Keratinocyte (primary cell): ENCODE measurements at regions not wholly inside any gene's neighbourhood (a gene's known extent, or its start where the extent isn't known, plus 50 kb on each side); places are given as distances from the start of the nearest gene placed in this dataset.

Source experiments
- EZH2 ChIP-seq: IDR thresholded peaks from one replicate; pipeline ENCODE4 v1.6.1; 2012; ENCODE audit warnings: inconsistent platforms, mild to moderate bottlenecking, low read length, moderate library complexity
- TF ChIP-seq, protein P1 (sequence below), 3 experiments: IDR thresholded peaks in 1 of 3; conservative IDR thresholded peaks in 1 of 3; optimal IDR thresholded peaks in 1 of 3; 2 replicates in 2 of 3; 3 replicates in 1 of 3; pipeline versions ENCODE3 to v1.5.1; 2011; ENCODE audit warnings: low read length in 3 of 3, mild to moderate bottlenecking in 3 of 3, moderate library complexity in 2 of 3, control low read depth in 1 of 3, inconsistent platforms in 1 of 3; ENCODE audit not compliant: insufficient read depth in 2 of 3; ENCODE audit errors: extremely low read depth in 1 of 3

- TF ChIP-seq EZH2: no peak
- TF ChIP-seq, protein P1, sequence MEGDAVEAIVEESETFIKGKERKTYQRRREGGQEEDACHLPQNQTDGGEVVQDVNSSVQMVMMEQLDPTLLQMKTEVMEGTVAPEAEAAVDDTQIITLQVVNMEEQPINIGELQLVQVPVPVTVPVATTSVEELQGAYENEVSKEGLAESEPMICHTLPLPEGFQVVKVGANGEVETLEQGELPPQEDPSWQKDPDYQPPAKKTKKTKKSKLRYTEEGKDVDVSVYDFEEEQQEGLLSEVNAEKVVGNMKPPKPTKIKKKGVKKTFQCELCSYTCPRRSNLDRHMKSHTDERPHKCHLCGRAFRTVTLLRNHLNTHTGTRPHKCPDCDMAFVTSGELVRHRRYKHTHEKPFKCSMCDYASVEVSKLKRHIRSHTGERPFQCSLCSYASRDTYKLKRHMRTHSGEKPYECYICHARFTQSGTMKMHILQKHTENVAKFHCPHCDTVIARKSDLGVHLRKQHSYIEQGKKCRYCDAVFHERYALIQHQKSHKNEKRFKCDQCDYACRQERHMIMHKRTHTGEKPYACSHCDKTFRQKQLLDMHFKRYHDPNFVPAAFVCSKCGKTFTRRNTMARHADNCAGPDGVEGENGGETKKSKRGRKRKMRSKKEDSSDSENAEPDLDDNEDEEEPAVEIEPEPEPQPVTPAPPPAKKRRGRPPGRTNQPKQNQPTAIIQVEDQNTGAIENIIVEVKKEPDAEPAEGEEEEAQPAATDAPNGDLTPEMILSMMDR (optimal IDR thresholded peaks at IDR 0.05 in 1 of 3, IDR thresholded peaks at IDR 0.05 in 1 of 3, conservative IDR thresholded peaks at IDR 0.05 in 1 of 3; ENCODE audit: extremely low read depth in 1 of 3, insufficient read depth in 2 of 3, low read length in 3 of 3): no peak
Measured at GRCh38 chr5:61624553-61625136, 292.6 kb downstream of the ZSWIM6 start.
